ENCODE measurements at regions not wholly inside any gene's neighbourhood (a gene's known extent, or its start where the extent isn't known, plus 50 kb on each side); places are given as distances from the start of the nearest gene placed in this dataset.

GRCh38 chr7:118902600-118902999 lies 678.1 kb downstream of the ANKRD7 start:
- TF ChIP-seq EP300 (IDR thresholded peaks at IDR 0.05) (no peak), CTCF (IDR thresholded peaks at IDR 0.05) (no peak)

Measured in tibial nerve (tissue), 4 donors.